Fibroblast of pulmonary artery (primary cell): ENCODE measurements at regions not wholly inside any gene's neighbourhood (a gene's known extent, or its start where the extent isn't known, plus 50 kb on each side); places are given as distances from the start of the nearest gene placed in this dataset.

ENCODE experiments used
- DNase-seq: peaks from one replicate; pipeline ENCODE4 v3.0.0-alpha.2; 2010; ENCODE audit warnings: low read depth
- H3K4me3 ChIP-seq: replicated peaks from 2 replicates; pipeline ENCODE4 v1.5.1; 2011; ENCODE audit warnings: low read depth, mild to moderate bottlenecking, control low read depth, low read length, moderate library complexity
- TF ChIP-seq, protein P1 (sequence below): IDR thresholded peaks from 2 replicates; pipeline ENCODE4 v1.5.1; 2011; ENCODE audit warnings: mild to moderate bottlenecking, control low read depth, low read length, inconsistent platforms; ENCODE audit errors: missing control alignments

DNA sequence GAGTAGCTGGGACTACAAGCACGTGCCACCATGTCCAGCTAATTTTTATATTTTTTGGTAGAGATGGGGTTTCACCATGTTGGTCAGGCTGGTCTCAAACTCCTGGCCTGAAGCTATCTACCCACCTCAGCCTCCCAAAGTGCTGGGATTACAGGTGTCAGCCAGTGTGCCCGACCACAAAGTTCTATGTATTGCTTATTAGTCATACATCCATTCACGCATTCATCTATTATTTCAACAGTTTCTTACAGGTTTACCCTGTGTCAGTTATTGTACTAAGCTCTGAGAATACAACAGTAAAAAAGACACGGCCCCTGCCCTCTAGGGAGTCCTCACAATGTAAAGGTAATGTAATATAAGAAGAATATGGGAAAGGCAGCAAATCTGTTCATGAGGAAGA, 188.9 kb upstream of the BTG1 start:
- no peak for DNase-seq
- H3K4me3 ChIP-seq = no peak overlapping the region
- TF ChIP-seq, protein P1, sequence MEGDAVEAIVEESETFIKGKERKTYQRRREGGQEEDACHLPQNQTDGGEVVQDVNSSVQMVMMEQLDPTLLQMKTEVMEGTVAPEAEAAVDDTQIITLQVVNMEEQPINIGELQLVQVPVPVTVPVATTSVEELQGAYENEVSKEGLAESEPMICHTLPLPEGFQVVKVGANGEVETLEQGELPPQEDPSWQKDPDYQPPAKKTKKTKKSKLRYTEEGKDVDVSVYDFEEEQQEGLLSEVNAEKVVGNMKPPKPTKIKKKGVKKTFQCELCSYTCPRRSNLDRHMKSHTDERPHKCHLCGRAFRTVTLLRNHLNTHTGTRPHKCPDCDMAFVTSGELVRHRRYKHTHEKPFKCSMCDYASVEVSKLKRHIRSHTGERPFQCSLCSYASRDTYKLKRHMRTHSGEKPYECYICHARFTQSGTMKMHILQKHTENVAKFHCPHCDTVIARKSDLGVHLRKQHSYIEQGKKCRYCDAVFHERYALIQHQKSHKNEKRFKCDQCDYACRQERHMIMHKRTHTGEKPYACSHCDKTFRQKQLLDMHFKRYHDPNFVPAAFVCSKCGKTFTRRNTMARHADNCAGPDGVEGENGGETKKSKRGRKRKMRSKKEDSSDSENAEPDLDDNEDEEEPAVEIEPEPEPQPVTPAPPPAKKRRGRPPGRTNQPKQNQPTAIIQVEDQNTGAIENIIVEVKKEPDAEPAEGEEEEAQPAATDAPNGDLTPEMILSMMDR = no peak

DNA sequence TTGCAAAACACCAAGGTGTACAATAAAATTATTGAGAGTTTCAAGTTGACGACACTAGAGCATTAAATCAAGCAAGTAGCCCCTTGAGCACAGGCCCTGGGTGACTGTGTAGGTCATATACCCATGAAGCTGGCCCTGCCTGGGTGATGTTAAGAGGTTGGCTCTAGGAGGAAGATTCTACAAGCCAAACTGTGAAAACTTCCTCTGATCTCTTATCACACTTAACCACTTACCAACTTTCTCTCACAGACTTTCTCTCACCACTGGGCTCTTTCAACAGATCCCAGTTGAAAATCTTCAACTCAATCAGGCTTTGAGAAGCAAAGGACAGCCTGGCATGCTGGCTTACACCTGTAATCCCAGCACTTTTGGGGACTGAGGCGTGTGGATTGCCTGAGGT, 186.9 kb upstream of the BTG1 start:
- TF ChIP-seq, protein P1 = no peak
- no peak for DNase-seq

DNA sequence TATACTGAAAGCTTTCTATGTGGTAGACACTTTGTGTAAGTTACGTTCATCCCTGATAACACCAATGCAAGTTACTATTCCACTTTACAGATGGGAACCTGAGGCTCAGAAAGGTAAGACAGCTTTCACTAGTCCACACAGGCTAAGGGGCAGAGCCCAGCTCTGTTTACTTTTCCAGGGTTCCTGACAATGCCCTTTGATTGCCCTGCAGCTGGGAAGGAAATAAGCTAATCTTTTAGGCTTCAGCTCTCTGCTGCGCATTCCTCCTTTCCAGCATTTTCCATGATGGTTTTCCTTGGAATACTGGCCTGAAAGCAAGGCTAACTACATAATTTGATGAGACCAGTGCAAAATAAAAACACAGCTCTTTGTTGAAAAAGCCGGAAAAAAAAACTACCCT, 185.7 kb upstream of the BTG1 start:
- TF ChIP-seq, protein P1 = no peak
- no peak overlapping the region for H3K4me3 ChIP-seq
- no peak for DNase-seq

More for the DNA sequence above, 186.9 kb upstream of the BTG1 start:
- no peak overlapping the region for H3K4me3 ChIP-seq

DNA sequence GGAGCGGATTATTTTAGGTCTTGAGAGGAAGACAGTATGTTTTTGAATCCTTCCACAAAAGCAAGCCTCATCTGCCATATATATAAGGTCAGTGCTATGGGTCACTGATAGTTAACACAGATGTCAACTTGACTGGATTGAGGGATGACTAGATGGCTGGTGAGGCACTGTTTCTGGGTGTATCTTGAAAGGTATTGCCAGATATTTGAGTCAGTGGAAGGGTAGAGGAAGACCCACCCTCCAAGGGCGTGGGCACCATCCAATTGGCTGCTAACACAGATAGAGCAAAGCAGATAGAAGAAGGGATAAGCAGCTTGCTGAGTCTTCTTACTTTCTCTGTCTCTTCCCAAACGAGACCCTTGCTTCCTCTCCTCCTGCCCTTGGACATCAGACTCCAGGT, 185.0 kb upstream of the BTG1 start:
- TF ChIP-seq, protein P1 = no peak
- H3K4me3 ChIP-seq = no peak overlapping the region

DNA sequence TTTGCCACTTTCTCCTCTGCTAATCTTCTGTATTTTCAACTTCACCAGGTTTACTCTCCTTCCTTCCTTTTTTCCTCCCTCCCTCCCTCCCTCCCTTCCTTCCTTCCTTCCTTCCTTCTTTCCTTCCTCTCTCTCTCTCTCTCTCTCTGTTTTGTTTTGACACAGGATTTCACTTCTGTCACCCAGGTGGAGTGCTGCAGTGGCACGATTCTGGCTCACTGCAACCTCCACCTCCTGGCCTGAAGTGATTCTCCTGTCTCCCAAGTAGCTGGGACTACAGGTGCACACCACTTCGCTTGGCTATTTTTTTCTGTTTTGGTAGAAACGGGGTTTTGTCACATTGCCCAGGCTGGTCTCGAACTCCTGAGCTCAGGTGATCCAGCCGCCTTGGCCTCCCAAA, 181.2 kb upstream of the BTG1 start:
- TF ChIP-seq, protein P1 = no peak
- no peak overlapping the region for H3K4me3 ChIP-seq
- DNase-seq = no peak

More for the DNA sequence above, 185.0 kb upstream of the BTG1 start:
- DNase-seq = no peak

DNA sequence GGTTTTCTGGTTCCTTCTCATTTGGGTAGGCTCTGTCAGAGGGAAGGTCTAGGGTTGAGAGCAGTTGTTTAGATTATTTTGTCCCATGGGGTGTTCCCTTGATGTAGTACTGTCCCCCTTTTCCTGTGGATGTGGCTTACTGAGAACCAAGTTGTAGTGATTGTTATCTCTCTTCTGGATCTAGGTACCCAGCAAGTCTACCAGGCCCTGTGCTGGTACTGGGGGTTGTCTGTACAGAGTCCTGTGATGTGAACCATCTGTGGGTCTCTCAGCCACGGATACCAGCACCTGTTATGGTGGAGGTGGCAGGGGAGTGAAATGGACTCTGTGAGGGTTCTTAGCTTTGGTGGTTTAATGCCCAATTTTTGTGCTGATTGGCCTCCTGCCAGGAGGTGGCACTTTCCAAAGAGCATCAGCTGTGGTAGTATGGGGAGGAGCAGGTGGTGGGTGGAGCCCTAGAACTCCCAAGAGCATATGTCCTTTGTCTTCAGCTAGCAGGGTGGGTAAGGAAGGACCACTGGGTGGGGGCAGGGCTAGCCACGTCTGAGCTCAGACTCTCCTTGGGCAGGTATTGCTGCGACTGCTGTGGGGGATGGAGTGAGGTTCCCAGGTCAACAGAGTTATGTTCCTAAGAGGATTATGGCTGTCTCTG, 179.3 kb upstream of the BTG1 start:
- H3K4me3 ChIP-seq = no peak overlapping the region
- DNase-seq = no peak
- TF ChIP-seq, protein P1 = no peak

DNA sequence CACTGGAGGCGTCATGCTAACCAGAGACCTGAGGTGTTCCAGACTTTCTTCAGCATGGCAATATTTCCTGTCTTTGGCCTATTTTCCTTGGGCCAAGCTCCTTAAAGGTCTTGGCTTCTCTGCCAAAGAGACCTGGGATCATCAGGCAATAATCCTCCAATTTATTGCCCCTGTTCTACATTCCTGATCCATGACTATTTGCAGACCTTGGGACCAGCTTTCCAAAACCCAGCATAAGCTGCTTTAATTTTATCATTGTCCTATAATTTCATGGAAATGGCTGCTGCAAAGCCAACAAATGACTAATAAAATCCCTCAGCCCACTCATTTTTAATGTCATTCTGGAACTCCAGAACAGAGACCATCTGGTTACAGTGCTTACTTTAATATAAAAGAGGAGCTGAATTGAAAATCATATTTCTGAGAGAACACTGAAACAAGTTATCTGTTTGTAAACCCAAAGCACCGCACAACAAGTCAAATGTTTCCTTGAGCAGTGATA, 166.9 kb upstream of the BTG1 start:
- TF ChIP-seq, protein P1 = no peak
- H3K4me3 ChIP-seq = no peak overlapping the region
- DNase-seq = no peak
